Neural cell (in vitro differentiated cells): ENCODE measurements at regions not wholly inside any gene's neighbourhood (a gene's known extent, or its start where the extent isn't known, plus 50 kb on each side); places are given as distances from the start of the nearest gene placed in this dataset.

Experiments
- H2AFZ ChIP-seq: fragments of 200-600, 300-800 bp; sonication (generic), shearing (Covaris generic); 2 replicates; pipeline ENCODE4 v1.6.0; 2014; ENCODE audit warnings: low read depth, mild to moderate bottlenecking, antibody characterized with exemption, low read length, moderate library complexity
- H3F3A ChIP-seq: fragments of 200-600 bp; shearing (Covaris generic); 2 replicates; pipeline ENCODE4 v1.6.1; 2016; ENCODE audit warnings: mild to moderate bottlenecking, moderate library complexity, mixed read lengths, antibody characterized with exemption, low read length; ENCODE audit not compliant: insufficient read depth, poor library complexity, severe bottlenecking
- H3K27ac ChIP-seq: fragments of 200-600, 300-800 bp; sonication (generic), shearing (Covaris generic); 2 replicates; pipeline ENCODE4 v1.5.1; 2014; ENCODE audit warnings: mild to moderate bottlenecking, low read length, moderate library complexity
- H3K27me3 ChIP-seq: fragments of 300-800, 200-600 bp; sonication (generic), shearing (Covaris generic); 2 replicates; pipeline ENCODE4 v1.6.0; 2014; ENCODE audit warnings: mild to moderate bottlenecking, low read depth, low read length, moderate library complexity; ENCODE audit not compliant: insufficient read depth
- H3K36me3 ChIP-seq: fragments of 300-800, 200-600 bp; sonication (generic), shearing (Covaris generic); 2 replicates; pipeline ENCODE4 v1.5.1; 2014; ENCODE audit warnings: mild to moderate bottlenecking, antibody characterized with exemption, low read length, moderate library complexity; ENCODE audit not compliant: insufficient read depth
- H3K4me2 ChIP-seq: fragments of 300-800, 200-600 bp; sonication (generic), shearing (Covaris generic); 2 replicates; pipeline ENCODE4 v1.6.0; 2014; ENCODE audit warnings: mild to moderate bottlenecking, low read length
- H3K4me3 ChIP-seq: fragments of 300-800, 200-600 bp; sonication (generic), shearing (Covaris generic); 2 replicates; pipeline ENCODE4 v1.5.1; 2014; ENCODE audit warnings: mild to moderate bottlenecking, low read length, moderate library complexity
- H3K79me2 ChIP-seq: fragments of 200-600 bp; shearing (Covaris generic); replicated peaks from 2 replicates; pipeline ENCODE4 v1.6.0; 2014; ENCODE audit warnings: mild to moderate bottlenecking, low read length, moderate library complexity; ENCODE audit not compliant: insufficient read depth
- H3K9ac ChIP-seq: fragments of 300-800, 200-600 bp; sonication (generic), shearing (Covaris generic); 2 replicates; pipeline ENCODE4 v1.6.1; 2016; ENCODE audit warnings: mild to moderate bottlenecking, low read length, mixed read lengths
- H3K9me2 ChIP-seq: fragments of 200-600 bp; shearing (Covaris generic); 2 replicates; pipeline ENCODE4 v1.6.1; 2016; ENCODE audit warnings: mild to moderate bottlenecking, low read length, mixed read lengths; ENCODE audit not compliant: insufficient read depth
- H3K9me3 ChIP-seq: fragments of 200-600, 300-800 bp; sonication (generic), shearing (Covaris generic); 2 replicates; pipeline ENCODE4 v1.6.1; 2016; ENCODE audit warnings: mild to moderate bottlenecking, mixed run types, low read length, moderate library complexity, mixed read lengths
- H4K20me1 ChIP-seq: fragments of 200-600 bp; shearing (Covaris generic); 2 replicates; pipeline ENCODE4 v1.6.1; 2016; ENCODE audit warnings: mild to moderate bottlenecking, mixed run types; ENCODE audit not compliant: insufficient read depth
- EP300 ChIP-seq: fragments of 450-650 bp; conservative IDR thresholded peaks from 2 replicates; pipeline ENCODE4 v1.6.1; 2014; ENCODE audit warnings: antibody characterized with exemption, mild to moderate bottlenecking, moderate library complexity; ENCODE audit not compliant: poor library complexity, severe bottlenecking
- EZH2 ChIP-seq: fragments of 200-600, 300-800 bp; shearing (Covaris generic), sonication (generic); IDR thresholded peaks from 2 replicates; pipeline ENCODE4 v1.6.1; 2014; ENCODE audit warnings: antibody characterized with exemption, low read length, borderline replicate concordance, mild to moderate bottlenecking; ENCODE audit not compliant: insufficient read depth, poor library complexity, severe bottlenecking
- MXI1 ChIP-seq: fragments of 450-650 bp; conservative IDR thresholded peaks from 2 replicates; pipeline ENCODE4 v1.6.1; 2014; ENCODE audit warnings: antibody characterized with exemption, mild to moderate bottlenecking; ENCODE audit not compliant: poor library complexity, severe bottlenecking
- POLR2AphosphoS5 ChIP-seq: IDR thresholded peaks from 2 replicates; pipeline ENCODE4 v1.6.1; 2012
- RAD21 ChIP-seq: fragments of 450-650 bp; conservative IDR thresholded peaks from 2 replicates; pipeline ENCODE4 v1.6.1; 2014; ENCODE audit warnings: antibody characterized with exemption, mild to moderate bottlenecking, moderate library complexity
- SMC3 ChIP-seq: fragments of 450-650 bp; conservative IDR thresholded peaks from 2 replicates; pipeline ENCODE4 v1.6.1; 2014; ENCODE audit warnings: antibody characterized with exemption, mild to moderate bottlenecking, moderate library complexity; ENCODE audit not compliant: poor library complexity
- TAF1 ChIP-seq: IDR thresholded peaks from 2 replicates; pipeline ENCODE4 v1.6.1; 2012; ENCODE audit warnings: low read depth
- TF ChIP-seq, protein P1 (sequence below): IDR thresholded peaks from 2 replicates; pipeline ENCODE4 v1.6.1; 2012; ENCODE audit warnings: borderline replicate concordance
- TF ChIP-seq, protein P2 (sequence below): fragments of 450-650 bp; IDR thresholded peaks from 2 replicates; pipeline ENCODE4 v1.5.1; 2014; ENCODE audit warnings: antibody characterized with exemption, mild to moderate bottlenecking, moderate library complexity; ENCODE audit not compliant: poor library complexity, severe bottlenecking

DNA sequence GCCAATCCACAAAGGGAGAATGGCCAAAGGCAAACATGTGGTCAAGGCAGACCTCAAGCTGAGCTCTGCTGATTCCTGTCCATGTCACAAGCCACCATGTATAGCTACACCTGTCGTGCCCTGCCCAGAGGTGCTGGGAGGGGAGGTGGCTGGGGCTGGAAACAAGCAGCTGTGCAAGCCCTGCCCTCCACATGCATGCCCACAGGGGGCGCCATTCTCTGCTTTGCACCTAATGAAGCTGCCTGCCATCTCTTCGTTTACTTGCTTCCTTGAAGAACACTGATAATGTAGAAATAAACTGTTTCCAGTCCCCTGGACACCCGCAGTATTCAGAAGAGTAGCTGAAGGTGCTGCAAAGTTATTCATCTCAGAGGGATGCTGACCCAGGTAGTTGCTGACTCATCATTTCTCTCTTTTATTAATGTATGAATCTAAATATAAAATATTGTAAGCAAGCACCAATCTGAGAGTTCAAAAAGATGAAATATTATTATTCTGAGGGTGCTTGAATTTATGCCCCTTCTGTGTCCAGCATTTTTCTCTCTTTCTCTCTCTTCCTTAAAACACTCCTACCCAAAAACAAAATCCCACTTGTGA is 278.6 kb downstream of the ADGRA3 start:
- Histone ChIP-seq H3K27me3 (no peaks in the 10 kb centered on the region), H4K20me1 (no peaks in the 10 kb centered on the region), H3K36me3 (no peaks in the 10 kb centered on the region), H3F3A (no peaks in the 10 kb centered on the region), H3K27ac (no peak overlapping the region), H3K9me3 (no peaks in the 10 kb centered on the region), H3K9ac (no peak overlapping the region), H3K79me2 (no peaks in the 10 kb centered on the region), H3K4me3 (no peak overlapping the region), H2AFZ (no peak overlapping the region), H3K4me2 (no peak overlapping the region), H3K9me2 (no peaks in the 10 kb centered on the region)
- TF ChIP-seq POLR2AphosphoS5, result no peak
- no peak for TF ChIP-seq EZH2
- TF ChIP-seq, protein P1, sequence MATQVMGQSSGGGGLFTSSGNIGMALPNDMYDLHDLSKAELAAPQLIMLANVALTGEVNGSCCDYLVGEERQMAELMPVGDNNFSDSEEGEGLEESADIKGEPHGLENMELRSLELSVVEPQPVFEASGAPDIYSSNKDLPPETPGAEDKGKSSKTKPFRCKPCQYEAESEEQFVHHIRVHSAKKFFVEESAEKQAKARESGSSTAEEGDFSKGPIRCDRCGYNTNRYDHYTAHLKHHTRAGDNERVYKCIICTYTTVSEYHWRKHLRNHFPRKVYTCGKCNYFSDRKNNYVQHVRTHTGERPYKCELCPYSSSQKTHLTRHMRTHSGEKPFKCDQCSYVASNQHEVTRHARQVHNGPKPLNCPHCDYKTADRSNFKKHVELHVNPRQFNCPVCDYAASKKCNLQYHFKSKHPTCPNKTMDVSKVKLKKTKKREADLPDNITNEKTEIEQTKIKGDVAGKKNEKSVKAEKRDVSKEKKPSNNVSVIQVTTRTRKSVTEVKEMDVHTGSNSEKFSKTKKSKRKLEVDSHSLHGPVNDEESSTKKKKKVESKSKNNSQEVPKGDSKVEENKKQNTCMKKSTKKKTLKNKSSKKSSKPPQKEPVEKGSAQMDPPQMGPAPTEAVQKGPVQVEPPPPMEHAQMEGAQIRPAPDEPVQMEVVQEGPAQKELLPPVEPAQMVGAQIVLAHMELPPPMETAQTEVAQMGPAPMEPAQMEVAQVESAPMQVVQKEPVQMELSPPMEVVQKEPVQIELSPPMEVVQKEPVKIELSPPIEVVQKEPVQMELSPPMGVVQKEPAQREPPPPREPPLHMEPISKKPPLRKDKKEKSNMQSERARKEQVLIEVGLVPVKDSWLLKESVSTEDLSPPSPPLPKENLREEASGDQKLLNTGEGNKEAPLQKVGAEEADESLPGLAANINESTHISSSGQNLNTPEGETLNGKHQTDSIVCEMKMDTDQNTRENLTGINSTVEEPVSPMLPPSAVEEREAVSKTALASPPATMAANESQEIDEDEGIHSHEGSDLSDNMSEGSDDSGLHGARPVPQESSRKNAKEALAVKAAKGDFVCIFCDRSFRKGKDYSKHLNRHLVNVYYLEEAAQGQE, result no peak
- no peak for TF ChIP-seq SMC3
- TF ChIP-seq RAD21, result no peak
- no peak for TF ChIP-seq EP300
- TF ChIP-seq TAF1, result no peak
- TF ChIP-seq MXI1, result no peak
- TF ChIP-seq, protein P2, sequence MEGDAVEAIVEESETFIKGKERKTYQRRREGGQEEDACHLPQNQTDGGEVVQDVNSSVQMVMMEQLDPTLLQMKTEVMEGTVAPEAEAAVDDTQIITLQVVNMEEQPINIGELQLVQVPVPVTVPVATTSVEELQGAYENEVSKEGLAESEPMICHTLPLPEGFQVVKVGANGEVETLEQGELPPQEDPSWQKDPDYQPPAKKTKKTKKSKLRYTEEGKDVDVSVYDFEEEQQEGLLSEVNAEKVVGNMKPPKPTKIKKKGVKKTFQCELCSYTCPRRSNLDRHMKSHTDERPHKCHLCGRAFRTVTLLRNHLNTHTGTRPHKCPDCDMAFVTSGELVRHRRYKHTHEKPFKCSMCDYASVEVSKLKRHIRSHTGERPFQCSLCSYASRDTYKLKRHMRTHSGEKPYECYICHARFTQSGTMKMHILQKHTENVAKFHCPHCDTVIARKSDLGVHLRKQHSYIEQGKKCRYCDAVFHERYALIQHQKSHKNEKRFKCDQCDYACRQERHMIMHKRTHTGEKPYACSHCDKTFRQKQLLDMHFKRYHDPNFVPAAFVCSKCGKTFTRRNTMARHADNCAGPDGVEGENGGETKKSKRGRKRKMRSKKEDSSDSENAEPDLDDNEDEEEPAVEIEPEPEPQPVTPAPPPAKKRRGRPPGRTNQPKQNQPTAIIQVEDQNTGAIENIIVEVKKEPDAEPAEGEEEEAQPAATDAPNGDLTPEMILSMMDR, result no peak

DNA sequence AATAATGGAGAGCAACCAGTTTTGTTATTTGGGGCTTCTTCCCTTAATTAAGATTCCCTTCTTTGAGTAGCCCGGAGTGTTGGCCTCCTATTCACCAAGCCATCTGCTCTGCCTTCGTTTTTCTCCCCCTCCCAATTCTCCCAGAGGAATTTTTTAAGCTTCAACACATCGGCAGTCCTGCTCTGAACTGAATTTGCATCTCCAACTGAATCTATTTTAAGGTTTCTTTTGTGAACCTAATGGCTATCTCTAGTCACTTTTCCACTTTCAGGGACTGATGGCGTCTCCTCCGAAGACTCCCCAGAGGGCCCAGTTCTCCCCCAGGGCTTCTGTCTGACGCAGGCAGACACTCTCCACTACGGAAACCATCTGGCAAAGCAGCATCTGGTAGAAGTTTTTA is 280.2 kb downstream of the ADGRA3 start:
- H2AFZ ChIP-seq, result no peak overlapping the region
- H3K27me3 ChIP-seq, result no peaks in the 10 kb centered on the region
- H3K9me2 ChIP-seq, result no peaks in the 10 kb centered on the region
- no peaks in the 10 kb centered on the region for H4K20me1 ChIP-seq
- no peaks in the 10 kb centered on the region for H3K79me2 ChIP-seq
- no peak overlapping the region for H3K9ac ChIP-seq
- no peak overlapping the region for H3K4me3 ChIP-seq
- H3K27ac ChIP-seq, result no peak overlapping the region
- H3K9me3 ChIP-seq, result no peaks in the 10 kb centered on the region
- no peak overlapping the region for H3K4me2 ChIP-seq
- H3K36me3 ChIP-seq, result no peaks in the 10 kb centered on the region
- no peak for TF ChIP-seq EZH2
- no peaks in the 10 kb centered on the region for H3F3A ChIP-seq
